SK-N-SH (cell line): ENCODE measurements at regions not wholly inside any gene's neighbourhood (a gene's known extent, or its start where the extent isn't known, plus 50 kb on each side); places are given as distances from the start of the nearest gene placed in this dataset.

Source experiments
- CHD2 ChIP-seq: fragments of 150-350 bp; IDR thresholded peaks from 2 replicates; pipeline ENCODE4 v1.6.1; 2018; ENCODE audit warnings: low read length; ENCODE audit not compliant: partially characterized antibody
- CTCF ChIP-seq: fragments of 200-600 bp; sonication (generic); IDR thresholded peaks from 2 replicates; pipeline ENCODE4 v1.6.1; 2017; ENCODE audit warnings: antibody characterized with exemption, mild to moderate bottlenecking, moderate library complexity
- EP300 ChIP-seq, 2 experiments: IDR thresholded peaks; 2 replicates each; pipeline versions ENCODE4 v1.4.0 to v1.6.1; 2012; ENCODE audit warnings: borderline replicate concordance in 1 of 2, low read depth in 1 of 2, low read length in 1 of 2
- NRF1 ChIP-seq: IDR thresholded peaks from 2 replicates; pipeline ENCODE4 v1.6.1; 2012; ENCODE audit warnings: low read depth, mild to moderate bottlenecking, low read length
- RCOR1 ChIP-seq: fragments of 150-350 bp; IDR thresholded peaks from 2 replicates; pipeline ENCODE4 v1.6.1; 2017; ENCODE audit warnings: antibody characterized with exemption, low read length
- RFX5 ChIP-seq: IDR thresholded peaks from 2 replicates; pipeline ENCODE4 v1.6.1; 2012; ENCODE audit warnings: mild to moderate bottlenecking, improper control_type of control experiment, low read length
- RXRA ChIP-seq: IDR thresholded peaks from 2 replicates; pipeline ENCODE4 v1.4.0; 2012; ENCODE audit warnings: low read depth, mild to moderate bottlenecking, borderline replicate concordance
- TF ChIP-seq, protein P1 (sequence below): IDR thresholded peaks from 2 replicates; pipeline ENCODE4 v1.6.1; 2012; ENCODE audit warnings: mild to moderate bottlenecking, low read depth, low read length, moderate library complexity

DNA sequence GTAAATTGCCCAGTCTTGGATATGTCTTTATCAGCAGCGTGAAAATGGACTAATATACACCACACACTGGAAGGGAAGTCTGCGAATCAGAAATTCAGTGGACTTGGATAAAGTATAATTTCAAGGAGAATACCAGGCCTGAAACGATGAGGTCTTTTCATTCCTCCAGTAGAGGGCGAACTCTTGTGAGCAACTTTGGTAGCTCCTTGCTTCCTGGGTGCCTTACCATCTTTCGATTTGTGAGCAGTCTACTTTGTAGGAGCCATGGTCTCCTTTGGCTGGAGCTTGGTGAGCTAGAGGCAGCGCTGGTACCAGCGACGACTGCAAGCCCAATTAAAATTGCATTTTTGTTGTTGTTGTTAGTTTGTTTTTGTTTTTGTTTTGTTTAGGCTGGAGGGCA lies 791.9 kb downstream of the FAT4 start:
- TF ChIP-seq EP300 (IDR thresholded peaks at IDR 0.05; ENCODE audit: borderline replicate concordance in 1 of 2, low read depth in 1 of 2, low read length in 1 of 2) = no peak
- TF ChIP-seq, protein P1, sequence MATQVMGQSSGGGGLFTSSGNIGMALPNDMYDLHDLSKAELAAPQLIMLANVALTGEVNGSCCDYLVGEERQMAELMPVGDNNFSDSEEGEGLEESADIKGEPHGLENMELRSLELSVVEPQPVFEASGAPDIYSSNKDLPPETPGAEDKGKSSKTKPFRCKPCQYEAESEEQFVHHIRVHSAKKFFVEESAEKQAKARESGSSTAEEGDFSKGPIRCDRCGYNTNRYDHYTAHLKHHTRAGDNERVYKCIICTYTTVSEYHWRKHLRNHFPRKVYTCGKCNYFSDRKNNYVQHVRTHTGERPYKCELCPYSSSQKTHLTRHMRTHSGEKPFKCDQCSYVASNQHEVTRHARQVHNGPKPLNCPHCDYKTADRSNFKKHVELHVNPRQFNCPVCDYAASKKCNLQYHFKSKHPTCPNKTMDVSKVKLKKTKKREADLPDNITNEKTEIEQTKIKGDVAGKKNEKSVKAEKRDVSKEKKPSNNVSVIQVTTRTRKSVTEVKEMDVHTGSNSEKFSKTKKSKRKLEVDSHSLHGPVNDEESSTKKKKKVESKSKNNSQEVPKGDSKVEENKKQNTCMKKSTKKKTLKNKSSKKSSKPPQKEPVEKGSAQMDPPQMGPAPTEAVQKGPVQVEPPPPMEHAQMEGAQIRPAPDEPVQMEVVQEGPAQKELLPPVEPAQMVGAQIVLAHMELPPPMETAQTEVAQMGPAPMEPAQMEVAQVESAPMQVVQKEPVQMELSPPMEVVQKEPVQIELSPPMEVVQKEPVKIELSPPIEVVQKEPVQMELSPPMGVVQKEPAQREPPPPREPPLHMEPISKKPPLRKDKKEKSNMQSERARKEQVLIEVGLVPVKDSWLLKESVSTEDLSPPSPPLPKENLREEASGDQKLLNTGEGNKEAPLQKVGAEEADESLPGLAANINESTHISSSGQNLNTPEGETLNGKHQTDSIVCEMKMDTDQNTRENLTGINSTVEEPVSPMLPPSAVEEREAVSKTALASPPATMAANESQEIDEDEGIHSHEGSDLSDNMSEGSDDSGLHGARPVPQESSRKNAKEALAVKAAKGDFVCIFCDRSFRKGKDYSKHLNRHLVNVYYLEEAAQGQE = no peak
- no peak for TF ChIP-seq CHD2
- no peak; the same call in 1 of the 2 replicates for TF ChIP-seq CTCF
- TF ChIP-seq NRF1 = no peak
- no peak for TF ChIP-seq RFX5
- TF ChIP-seq RCOR1 = no peak
- TF ChIP-seq RXRA = no peak
